Panc1 (cell line): ENCODE measurements at regions not wholly inside any gene's neighbourhood (a gene's known extent, or its start where the extent isn't known, plus 50 kb on each side); places are given as distances from the start of the nearest gene placed in this dataset.

Source experiments
- ATAC-seq: fragments of 200-7000 bp; cut with Tn5 transposase; 2 replicates; pipeline ENCODE4 v1.9.1; 2020; ENCODE audit warnings: mild to moderate bottlenecking, moderate library complexity
- BruUV-seq: library from RNA; stranded (reverse); fragments of 400-500 nt; replicated peaks from 2 replicates; lab custom pipeline; 2021; lab: Mats Ljungman, UMichigan
- CTCF ChIA-PET: fragments of 300-600 bp; sonication (Branson Sonifier 250); formaldehyde crosslinking; loops from one replicate; lab custom pipeline; 2022; ENCODE audit warnings: antibody characterized with exemption; lab: Charles Lee
- POLR2A ChIA-PET: fragments of 300-600 bp; sonication (Branson Sonifier 250); formaldehyde crosslinking; loops from one replicate; lab custom pipeline; 2022; ENCODE audit warnings: antibody characterized with exemption; lab: Charles Lee
- DNase-seq: peaks from one replicate; pipeline ENCODE4 v3.0.0-alpha.2; 2010; ENCODE audit warnings: low read depth, low spot score
- H3K27ac ChIP-seq: 2 replicates; pipeline ENCODE4 v1.5.1; 2011; ENCODE audit warnings: mild to moderate bottlenecking, low read length, inconsistent platforms
- H3K27me3 ChIP-seq: fragments of 200-500 bp; sonication (Bioruptor generic); 2 replicates; pipeline ENCODE4 v1.6.0; 2014; ENCODE audit warnings: low read length, inconsistent platforms; ENCODE audit not compliant: control insufficient read depth, insufficient read depth
- H3K36me3 ChIP-seq: fragments of 200-500 bp; sonication (Bioruptor generic); 2 replicates; pipeline ENCODE4 v1.5.1; 2014; ENCODE audit warnings: inconsistent platforms, mild to moderate bottlenecking, low read length, moderate library complexity; ENCODE audit not compliant: control insufficient read depth, insufficient read depth
- H3K4me1 ChIP-seq: 2 replicates; pipeline ENCODE4 v1.5.1; 2011; ENCODE audit warnings: inconsistent platforms, mild to moderate bottlenecking, low read length, moderate library complexity; ENCODE audit not compliant: control insufficient read depth, insufficient read depth
- H3K4me3 ChIP-seq, 2 experiments: 2 replicates each; pipeline ENCODE4 v1.5.1; 2011 to 2012; ENCODE audit warnings: low read depth in 2 of 2, low read length in 2 of 2, mild to moderate bottlenecking in 2 of 2, inconsistent platforms in 1 of 2, moderate library complexity in 1 of 2
- H3K9me3 ChIP-seq: fragments of 200-500 bp; sonication (Bioruptor generic); 2 replicates; pipeline ENCODE4 v1.5.1; 2014; ENCODE audit warnings: low read depth, mild to moderate bottlenecking, inconsistent platforms, low read length, moderate library complexity; ENCODE audit not compliant: control insufficient read depth, insufficient read depth
- CTCF ChIP-seq: fragments of 450-650 bp; IDR thresholded peaks from 2 replicates; pipeline ENCODE4 v1.5.1; 2017; ENCODE audit warnings: mild to moderate bottlenecking
- POLR2AphosphoS5 ChIP-seq: IDR thresholded peaks from 2 replicates; pipeline ENCODE4 v1.6.1; 2012; ENCODE audit warnings: mild to moderate bottlenecking, low read depth, low read length, moderate library complexity
- REST ChIP-seq, 2 experiments: IDR thresholded peaks; 2 replicates each; pipeline ENCODE4 v1.6.1; 2011 to 2012; ENCODE audit warnings: low read depth in 2 of 2, control low read depth in 1 of 2, low read length in 1 of 2, mild to moderate bottlenecking in 1 of 2, moderate library complexity in 1 of 2; ENCODE audit not compliant: insufficient read depth in 1 of 2
- SIN3A ChIP-seq: IDR thresholded peaks from 2 replicates; pipeline ENCODE4 v1.6.1; 2012; ENCODE audit warnings: low read depth, mild to moderate bottlenecking, low read length, moderate library complexity, borderline replicate concordance; ENCODE audit not compliant: insufficient read depth
- TCF7L2 ChIP-seq: IDR thresholded peaks from 2 replicates; pipeline ENCODE4 v1.6.1; 2011; ENCODE audit warnings: mild to moderate bottlenecking, low read depth, low read length, inconsistent platforms
- in situ Hi-C: cut with HindIII; loops from 2 replicates; pipeline ENCODE4 v1.10.0; 2016; ENCODE audit warnings: low sequenced_read_pairs, low pct_unique_long_range_greater_than_20kb
- intact Hi-C: fragments of 100-400 bp; cut with micrococcal nuclease; formaldehyde crosslinking; loops from one replicate; pipeline ENCODE4 v1.10.0; 2022; ENCODE audit not compliant: unreplicated experiment

GRCh38 chr2:102950371-102950946, 188.6 kb downstream of the TMEM182 start:
- Histone ChIP-seq H3K9me3 (no peaks in the 10 kb centered on the region), H3K27ac (no peak overlapping the region), H3K4me1 (no peaks in the 10 kb centered on the region), H3K4me3 (no peak overlapping the region), H3K27me3 (no peaks in the 10 kb centered on the region), H3K36me3 (no peaks in the 10 kb centered on the region)
- ChIA-PET POLR2A (no interaction called here), CTCF (no interaction called here)
- in situ Hi-C loops (no loop called here), intact Hi-C loops (no loop called here)
- no TSS peak for BruUV-seq
- no peak for TF ChIP-seq TCF7L2
- TF ChIP-seq REST (IDR thresholded peaks at IDR 0.05; ENCODE audit: insufficient read depth in 1 of 2, low read depth in 2 of 2, low read length in 1 of 2) = no peak
- TF ChIP-seq POLR2AphosphoS5 = no peak
- TF ChIP-seq SIN3A = no peak
- TF ChIP-seq CTCF = no peak
- no peak for DNase-seq
- no peak for ATAC-seq

GRCh38 chr2:102951249-102951648, 189.4 kb downstream of the TMEM182 start:
- Histone ChIP-seq H3K27ac (no peak overlapping the region), H3K36me3 (no peaks in the 10 kb centered on the region), H3K9me3 (no peaks in the 10 kb centered on the region), H3K27me3 (no peaks in the 10 kb centered on the region), H3K4me1 (no peaks in the 10 kb centered on the region), H3K4me3 (no peak overlapping the region)
- in situ Hi-C loops = no loop called here
- DNase-seq = no peak
- intact Hi-C loops = no loop called here
- ATAC-seq = no peak
- TF ChIP-seq REST (IDR thresholded peaks at IDR 0.05; ENCODE audit: insufficient read depth in 1 of 2, low read depth in 2 of 2, low read length in 1 of 2) (no peak), POLR2AphosphoS5 (no peak), TCF7L2 (no peak), CTCF (no peak), SIN3A (no peak)
- CTCF ChIA-PET = no interaction called here
- BruUV-seq = no TSS peak
- POLR2A ChIA-PET = no interaction called here
